ENCODE measurements at regions not wholly inside any gene's neighbourhood (a gene's known extent, or its start where the extent isn't known, plus 50 kb on each side); places are given as distances from the start of the nearest gene placed in this dataset.

DNA sequence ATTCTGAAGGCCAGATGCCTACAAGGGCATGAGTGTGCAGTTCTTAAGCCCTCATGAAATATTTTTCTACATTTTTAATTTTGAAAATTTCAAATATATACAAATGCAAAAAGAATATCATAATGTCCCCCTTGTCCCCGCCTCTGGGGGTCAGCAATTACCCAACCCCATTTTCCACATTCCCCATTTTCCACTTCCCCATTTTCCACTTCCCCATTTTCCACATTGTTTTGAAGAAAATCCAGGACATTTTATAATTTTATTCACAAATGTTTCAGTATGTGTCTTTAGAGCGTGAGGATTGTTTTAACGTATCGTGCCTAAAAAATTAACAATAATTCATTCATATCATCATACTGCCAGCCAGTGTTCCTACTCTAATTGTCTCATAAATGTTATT lies 403.6 kb upstream of the RAB6C start:
- H3K27me3 ChIP-seq (ENCODE audit: insufficient read depth, low read depth): no peaks in the 10 kb centered on the region
- TF ChIP-seq EZH2 (IDR thresholded peaks at IDR 0.05; ENCODE audit: low read depth): no peak
- no peak for TF ChIP-seq CTCF (conservative IDR thresholded peaks at IDR 0.05)
- ChIA-PET CTCF (no interaction called here), POLR2A (ENCODE audit: unreplicated experiment) (no interaction called here)
- no peak overlapping the region for H3K4me2 ChIP-seq
- H2AFZ ChIP-seq: no peak overlapping the region
- intact Hi-C loops (cut with micrococcal nuclease; ENCODE audit: unreplicated experiment): no loop called here
- H3K36me3 ChIP-seq (ENCODE audit: low read depth): no peaks in the 10 kb centered on the region
- no peak overlapping the region for H3K27ac ChIP-seq
- no TSS peak for BruUV-seq (replicated peaks)
- H3K9me3 ChIP-seq (ENCODE audit: insufficient read depth, low read depth): no peaks in the 10 kb centered on the region
- no peaks in the 10 kb centered on the region for H3K9me2 ChIP-seq (ENCODE audit: insufficient read depth)
- no peak for DNase-seq
- H3K4me3 ChIP-seq: no peak overlapping the region
- no peaks in the 10 kb centered on the region for H4K20me1 ChIP-seq (ENCODE audit: insufficient read depth)
- no peaks in the 10 kb centered on the region for H3F3A ChIP-seq (ENCODE audit: insufficient read depth, low read depth)
- H3K4me1 ChIP-seq (replicated peaks; ENCODE audit: insufficient read depth): no peaks in the 10 kb centered on the region
- H3K79me2 ChIP-seq (ENCODE audit: low read depth): no peaks in the 10 kb centered on the region

DNA sequence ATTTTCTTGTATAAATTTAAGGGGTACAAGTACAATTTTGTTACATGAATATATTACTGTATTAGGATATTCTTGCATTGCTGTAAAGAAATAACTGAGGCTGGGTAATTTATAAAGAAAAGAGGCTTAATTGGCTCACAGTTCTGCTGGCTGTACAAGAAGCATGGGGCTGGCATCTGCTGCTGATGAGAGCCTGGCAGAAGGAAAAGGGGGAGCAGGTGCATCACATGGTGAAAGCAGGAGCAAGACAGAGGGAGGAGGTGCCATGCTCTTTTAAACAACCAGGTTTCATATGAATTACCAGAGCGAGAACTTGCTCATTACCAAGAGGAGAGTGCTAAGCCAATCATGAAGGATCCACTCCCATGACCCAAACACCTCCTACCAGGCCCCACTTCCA lies 399.5 kb upstream of the RAB6C start:
- no peaks in the 10 kb centered on the region for H3K9me3 ChIP-seq (ENCODE audit: insufficient read depth, low read depth)
- H2AFZ ChIP-seq: no peak overlapping the region
- TF ChIP-seq EZH2 (IDR thresholded peaks at IDR 0.05; ENCODE audit: low read depth): no peak
- no peak for TF ChIP-seq CTCF (conservative IDR thresholded peaks at IDR 0.05)
- no peaks in the 10 kb centered on the region for H3K4me1 ChIP-seq (replicated peaks; ENCODE audit: insufficient read depth)
- H3K36me3 ChIP-seq (ENCODE audit: low read depth): no peaks in the 10 kb centered on the region
- no peaks in the 10 kb centered on the region for H3F3A ChIP-seq (ENCODE audit: insufficient read depth, low read depth)
- no peak for DNase-seq
- H4K20me1 ChIP-seq (ENCODE audit: insufficient read depth): no peaks in the 10 kb centered on the region
- no peaks in the 10 kb centered on the region for H3K79me2 ChIP-seq (ENCODE audit: low read depth)
- BruUV-seq (replicated peaks): no TSS peak
- no peak overlapping the region for H3K4me2 ChIP-seq
- no peak overlapping the region for H3K4me3 ChIP-seq
- no peak overlapping the region for H3K27ac ChIP-seq
- intact Hi-C loops (cut with micrococcal nuclease; ENCODE audit: unreplicated experiment): no loop called here
- H3K9me2 ChIP-seq (ENCODE audit: insufficient read depth): no peaks in the 10 kb centered on the region
- no peaks in the 10 kb centered on the region for H3K27me3 ChIP-seq (ENCODE audit: insufficient read depth, low read depth)
- POLR2A ChIA-PET (ENCODE audit: unreplicated experiment): no interaction called here
- CTCF ChIA-PET: no interaction called here

GRCh38 chr2:129585760-129586159 lies 393.7 kb upstream of the RAB6C start:
- Histone ChIP-seq H2AFZ (no peak overlapping the region), H3K4me3 (no peak overlapping the region), H3K9me2 (ENCODE audit: insufficient read depth) (no peaks in the 10 kb centered on the region), H3F3A (ENCODE audit: insufficient read depth, low read depth) (no peaks in the 10 kb centered on the region), H3K79me2 (ENCODE audit: low read depth) (no peaks in the 10 kb centered on the region), H3K27me3 (ENCODE audit: insufficient read depth, low read depth) (no peaks in the 10 kb centered on the region), H4K20me1 (ENCODE audit: insufficient read depth) (no peaks in the 10 kb centered on the region), H3K9me3 (ENCODE audit: insufficient read depth, low read depth) (no peaks in the 10 kb centered on the region), H3K36me3 (ENCODE audit: low read depth) (no peaks in the 10 kb centered on the region), H3K4me1 (replicated peaks; ENCODE audit: insufficient read depth) (no peaks in the 10 kb centered on the region), H3K27ac (no peak overlapping the region), H3K4me2 (no peak overlapping the region)
- ChIA-PET CTCF (no interaction called here), POLR2A (ENCODE audit: unreplicated experiment) (no interaction called here)
- intact Hi-C loops (cut with micrococcal nuclease; ENCODE audit: unreplicated experiment): no loop called here
- TF ChIP-seq CTCF (conservative IDR thresholded peaks at IDR 0.05) (no peak), EZH2 (IDR thresholded peaks at IDR 0.05; ENCODE audit: low read depth) (no peak)
- no TSS peak for BruUV-seq (replicated peaks)
- DNase-seq: no peak
